GM21360 (cell line): ENCODE measurements at regions not wholly inside any gene's neighbourhood (a gene's known extent, or its start where the extent isn't known, plus 50 kb on each side); places are given as distances from the start of the nearest gene placed in this dataset.

Source experiments
- ATAC-seq: cut with Tn5 transposase; IDR thresholded peaks from one replicate; pipeline ENCODE4 v1.9.1; 2021; ENCODE audit warnings: mild to moderate bottlenecking, moderate library complexity; ENCODE audit not compliant: unreplicated experiment

GRCh38 chr13:91284335-91284734 lies 63.2 kb upstream of the MIR17HG start:
- ATAC-seq: no peak

GRCh38 chr13:91286317-91286716 lies 61.2 kb upstream of the MIR17HG start:
- no peak for ATAC-seq

- no peak for ATAC-seq
Measured at GRCh38 chr13:91291078-91291477, 56.4 kb upstream of the MIR17HG start.

- no peak for ATAC-seq
Measured at GRCh38 chr13:91292630-91293221, 54.8 kb upstream of the MIR17HG start.

GRCh38 chr13:91295712-91296410 lies 51.6 kb upstream of the MIR17HG start:
- ATAC-seq: no peak

- ATAC-seq: no peak
Measured at GRCh38 chr13:91297503-91297902, 50.0 kb upstream of the MIR17HG start.
